ENCODE measurements at regions not wholly inside any gene's neighbourhood (a gene's known extent, or its start where the extent isn't known, plus 50 kb on each side); places are given as distances from the start of the nearest gene placed in this dataset.

GRCh38 chr5:125489146-125489545 is 742.7 kb upstream of the ZNF608 start:
- Histone ChIP-seq H3K27me3 (ENCODE audit: control insufficient read depth in 4 of 4, insufficient read depth in 4 of 4, low read length in 3 of 4) (no peaks in the 10 kb centered on the region), H3K36me3 (ENCODE audit: control insufficient read depth in 4 of 4, insufficient read depth in 3 of 4, low read depth in 1 of 4, low read length in 3 of 4) (no peaks in the 10 kb centered on the region), H3K4me1 (ENCODE audit: control insufficient read depth in 4 of 4, insufficient read depth in 4 of 4, low read length in 3 of 4) (no peaks in the 10 kb centered on the region), H3K9ac (ENCODE audit: low read depth in 1 of 2, low read length in 2 of 2) (no peak overlapping the region), H3K27ac (ENCODE audit: low read depth in 1 of 2, low read length in 2 of 2) (no peak overlapping the region), H3K4me3 (ENCODE audit: low read depth in 1 of 3, low read length in 3 of 3) (no peak overlapping the region), H3K9me3 (ENCODE audit: control insufficient read depth in 4 of 4, low read length in 3 of 4) (peaks cover 0 to 11% (median 5%) of the 10 kb centered on the region in 4 donors)
- no peak for DNase-seq (ENCODE audit: low spot score)
- TF ChIP-seq GABPA (IDR thresholded peaks at IDR 0.05 in 1 of 2, conservative IDR thresholded peaks at IDR 0.05 in 1 of 2): no peak
- no peak for TF ChIP-seq HNF4G (IDR thresholded peaks at IDR 0.05)
- TF ChIP-seq CTCF (IDR thresholded peaks at IDR 0.05; ENCODE audit: low read depth, low read length, missing input control): no peak
- TF ChIP-seq FOXA2 (IDR thresholded peaks at IDR 0.05): no peak
- no peak for TF ChIP-seq RXRA (IDR thresholded peaks at IDR 0.05)
- no peak for TF ChIP-seq ATF3 (IDR thresholded peaks at IDR 0.05)
- TF ChIP-seq FOXA1 (IDR thresholded peaks at IDR 0.05): no peak
- TF ChIP-seq YY1 (IDR thresholded peaks at IDR 0.05): no peak
- no peak for TF ChIP-seq MAX (IDR thresholded peaks at IDR 0.05)
- TF ChIP-seq REST (IDR thresholded peaks at IDR 0.05): no peak
- TF ChIP-seq NR2F2 (IDR thresholded peaks at IDR 0.05): no peak
- TF ChIP-seq HNF4A (conservative IDR thresholded peaks at IDR 0.05): no peak
- no peak for TF ChIP-seq ZBTB33 (IDR thresholded peaks at IDR 0.05)
- TF ChIP-seq EGR1 (IDR thresholded peaks at IDR 0.05; ENCODE audit: low read depth in 2 of 2): no peak
- no peak for TF ChIP-seq JUND (IDR thresholded peaks at IDR 0.05)
- TF ChIP-seq RAD21 (IDR thresholded peaks at IDR 0.05): no peak
- TF ChIP-seq TAF1 (conservative IDR thresholded peaks at IDR 0.05): no peak
- TF ChIP-seq SP1 (IDR thresholded peaks at IDR 0.05): no peak
- WGBS: 93% methylated on average over 2 of the region's 2 CpGs

Measured in liver (tissue), 8 donors.